Stimulated activated CD8-positive, alpha-beta memory T cell treated with anti-CD3 and anti-CD28 coated beads, Interleukin-7, amount 100 ng/mL, for 48 hours (primary cell): ENCODE measurements at regions not wholly inside any gene's neighbourhood (a gene's known extent, or its start where the extent isn't known, plus 50 kb on each side); places are given as distances from the start of the nearest gene placed in this dataset.

ENCODE experiments used
- DNase-seq, 2 donors: peaks; one replicate each; pipeline ENCODE4 v3.0.0-alpha.2; 2020; ENCODE audit warnings: low read depth in 1 of 2; ENCODE audit errors: extremely low read depth in 1 of 2

- no peak for DNase-seq
Measured at GRCh38 chr20:50387996-50388332, 122.2 kb upstream of the PTPN1 start.

- DNase-seq: no peak
Measured at GRCh38 chr20:50388733-50389437, 121.3 kb upstream of the PTPN1 start.

- DNase-seq: no peak
Measured at GRCh38 chr20:50389438-50389807, 120.8 kb upstream of the PTPN1 start.

GRCh38 chr20:50389808-50390684, 120.1 kb upstream of the PTPN1 start:
- DNase-seq: no peak

GRCh38 chr20:50390685-50391443, 119.3 kb upstream of the PTPN1 start:
- DNase-seq: no peak

GRCh38 chr20:50391444-50392137, 118.6 kb upstream of the PTPN1 start:
- DNase-seq: no peak

DNA sequence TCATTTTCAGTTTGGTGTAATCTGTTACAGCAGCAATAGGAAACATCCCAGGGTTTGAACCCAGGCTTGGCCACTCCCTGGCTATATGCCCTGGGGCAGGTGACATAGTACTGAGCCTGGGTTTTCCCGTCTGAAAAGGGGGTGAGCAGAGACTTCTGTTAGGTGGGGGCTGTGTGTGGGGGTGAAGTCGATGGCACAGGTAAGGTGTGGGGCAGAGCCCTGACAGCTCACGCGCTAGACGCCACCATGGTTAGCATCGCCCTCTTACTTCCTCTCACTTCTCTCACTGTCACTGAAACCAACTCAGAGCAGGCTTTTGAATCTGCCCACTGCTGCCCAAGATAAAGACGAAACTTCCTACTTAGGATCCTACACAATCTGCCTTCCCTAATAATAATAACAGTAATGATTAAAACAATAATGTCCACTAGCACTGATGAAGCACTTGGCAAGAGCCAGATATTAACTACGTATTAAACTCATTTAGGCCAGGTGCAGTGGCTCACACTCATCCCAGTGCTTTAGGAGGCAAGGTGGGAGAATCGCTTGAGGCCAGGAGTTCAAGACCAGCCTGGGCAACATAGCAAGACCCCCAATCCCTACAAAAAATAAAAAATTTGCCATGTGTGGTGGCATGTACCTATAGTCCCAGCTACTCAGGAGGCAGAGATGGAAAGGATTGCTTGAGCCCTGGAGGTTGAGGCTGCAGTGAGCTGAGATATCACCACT, 117.9 kb upstream of the PTPN1 start:
- DNase-seq: peak; percentile 2 to 36

DNA sequence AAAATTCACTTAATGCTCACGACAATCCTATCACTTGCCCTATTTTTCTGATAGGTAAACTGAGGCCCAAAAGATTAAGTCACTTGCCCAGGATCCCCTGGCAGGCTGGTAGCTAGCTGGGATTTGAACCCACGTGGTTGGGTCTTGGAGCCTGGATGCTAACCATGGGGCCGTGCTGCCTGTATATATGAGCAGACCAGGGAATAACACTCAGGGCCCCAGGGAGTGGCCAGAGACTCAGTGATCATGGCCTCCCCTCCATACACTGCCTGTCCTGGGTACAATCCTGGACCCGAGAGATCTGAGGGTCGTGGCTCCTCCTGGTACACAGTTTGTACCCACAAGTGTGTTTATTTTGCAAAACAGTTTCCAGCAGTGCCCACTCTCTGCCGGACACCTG, 116.9 kb upstream of the PTPN1 start:
- no peak for DNase-seq

- no peak for DNase-seq
Measured at GRCh38 chr20:50393990-50394561, 116.1 kb upstream of the PTPN1 start.

GRCh38 chr20:50394569-50394968, 115.6 kb upstream of the PTPN1 start:
- DNase-seq: no peak

- DNase-seq: no peak
Measured at GRCh38 chr20:50395251-50395729, 114.9 kb upstream of the PTPN1 start.

DNA sequence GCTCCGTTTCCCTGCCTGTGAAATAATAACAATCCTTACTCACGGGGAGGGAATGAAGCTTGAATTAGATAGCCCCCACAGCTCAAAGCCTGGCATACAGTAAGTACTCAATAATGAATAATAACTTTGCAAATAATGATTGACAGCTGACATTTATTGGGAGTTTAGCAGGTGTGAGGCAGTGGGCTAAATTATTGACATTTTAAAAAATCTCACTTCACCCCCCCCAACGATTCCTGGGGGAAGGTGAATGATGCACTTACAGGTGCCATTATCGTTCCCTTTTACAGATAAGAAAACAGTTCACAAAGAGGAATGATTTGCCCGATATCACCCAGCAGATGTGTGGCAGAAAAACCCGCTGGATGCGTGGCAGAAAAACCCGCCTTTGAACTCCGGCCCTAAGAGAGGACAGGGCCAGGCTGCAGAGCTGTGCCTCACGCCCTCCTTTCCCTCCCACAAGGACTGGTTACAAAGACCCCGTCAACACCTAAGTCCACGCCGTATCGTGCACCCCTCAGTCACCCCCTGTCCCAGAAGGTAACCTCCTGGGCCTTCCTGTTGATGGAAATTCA, 114.2 kb upstream of the PTPN1 start:
- DNase-seq: no peak

- no peak for DNase-seq
Measured at GRCh38 chr20:50396623-50397022, 113.6 kb upstream of the PTPN1 start.

DNA sequence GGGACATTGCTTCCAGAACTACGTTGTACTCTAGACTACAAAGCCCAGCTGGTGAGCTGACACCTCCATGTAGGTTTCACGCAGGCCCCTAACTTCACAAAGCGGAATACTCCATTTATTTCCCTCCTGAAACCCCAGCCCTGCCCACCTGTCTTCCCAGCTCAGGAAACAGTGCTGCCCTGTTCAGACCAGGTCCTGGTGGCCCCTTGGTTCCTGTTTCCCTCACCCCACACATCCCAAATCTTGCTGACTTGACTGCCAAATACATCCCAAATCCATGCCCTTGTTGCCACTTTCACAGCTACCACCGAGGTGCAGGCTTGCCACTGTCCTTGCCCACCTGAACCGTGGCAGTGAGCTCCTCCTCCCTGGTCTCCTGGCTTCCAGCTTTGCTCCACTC, 113.1 kb upstream of the PTPN1 start:
- DNase-seq: no peak

DNA sequence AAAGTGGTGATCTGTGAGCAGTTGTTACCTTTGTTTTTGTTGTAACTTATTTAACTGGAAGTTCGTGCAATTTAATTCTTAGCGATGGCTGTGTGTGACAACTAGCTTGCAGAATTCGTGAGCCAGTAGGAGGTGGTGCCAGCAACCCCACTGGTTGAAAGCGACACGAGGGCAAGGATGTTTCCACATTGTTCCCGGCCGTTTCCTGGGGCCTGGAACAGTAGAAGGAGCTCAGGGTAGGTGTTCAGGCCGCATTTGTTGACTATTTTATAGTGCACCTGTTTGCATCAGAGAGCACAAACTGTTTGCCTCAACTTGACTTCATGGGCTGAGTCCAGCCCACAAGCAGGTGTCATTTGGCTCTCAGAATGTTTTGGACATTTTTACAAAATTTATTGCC, 112.1 kb upstream of the PTPN1 start:
- DNase-seq: no peak

- no peak for DNase-seq
Measured at GRCh38 chr20:50398471-50398820, 111.7 kb upstream of the PTPN1 start.

DNA sequence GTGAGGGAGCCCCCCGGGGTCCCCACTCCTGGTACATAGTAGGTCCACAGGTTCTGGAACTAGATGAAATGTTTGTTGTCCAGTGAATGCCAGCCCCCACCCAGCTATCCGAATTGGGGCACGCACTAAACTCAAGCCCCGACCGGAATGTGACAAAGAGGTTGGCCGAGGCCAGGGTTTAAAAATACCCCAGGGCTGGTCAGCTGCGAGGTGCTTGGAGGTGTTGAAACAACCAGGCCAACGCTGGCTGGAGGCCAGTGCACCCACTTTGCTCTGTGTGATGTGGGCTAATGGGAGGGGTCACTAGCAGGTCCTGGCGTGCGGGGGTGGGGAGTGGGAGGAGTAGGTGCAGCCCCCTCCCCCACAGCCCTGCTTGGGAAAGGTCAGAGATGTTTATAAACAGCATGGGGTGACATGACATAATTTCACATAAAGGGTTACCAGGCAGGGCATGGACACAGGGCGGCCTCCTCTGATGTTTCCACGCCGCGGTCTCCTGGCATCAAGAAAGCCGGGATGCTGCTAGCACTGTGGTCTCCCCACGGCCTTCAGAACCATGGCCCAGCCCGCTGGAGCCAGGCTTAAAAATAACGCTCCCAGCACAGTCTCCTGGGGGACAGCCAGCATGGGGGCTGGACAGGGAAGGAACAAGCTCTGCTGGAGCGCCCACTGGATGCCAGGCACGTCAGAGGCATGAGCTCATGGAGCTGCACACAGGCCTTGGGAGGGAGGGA, 111.2 kb upstream of the PTPN1 start:
- no peak for DNase-seq

DNA sequence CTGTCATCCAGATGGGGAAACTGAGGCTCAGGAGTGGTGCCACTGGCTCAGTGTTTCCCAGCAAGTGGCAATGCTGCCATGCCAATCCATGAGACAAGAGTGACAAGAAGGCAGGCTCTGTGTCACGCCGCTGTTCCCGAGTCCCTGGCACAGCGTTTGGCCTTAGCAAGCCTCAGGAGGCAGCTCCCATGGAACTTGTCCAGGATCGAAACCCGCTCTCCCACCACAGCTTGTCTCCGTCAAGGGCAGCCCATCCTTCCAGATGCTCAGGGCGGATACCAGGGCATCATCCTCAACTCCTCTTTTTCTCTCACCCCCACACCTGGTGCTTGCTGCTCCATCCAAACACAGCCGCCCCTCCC, 110.6 kb upstream of the PTPN1 start:
- no peak for DNase-seq
